ENCODE measurements at regions not wholly inside any gene's neighbourhood (a gene's known extent, or its start where the extent isn't known, plus 50 kb on each side); places are given as distances from the start of the nearest gene placed in this dataset.
A peak's percentile ranks its signal among the peaks of the same experiment; 100 is the strongest.

DNA sequence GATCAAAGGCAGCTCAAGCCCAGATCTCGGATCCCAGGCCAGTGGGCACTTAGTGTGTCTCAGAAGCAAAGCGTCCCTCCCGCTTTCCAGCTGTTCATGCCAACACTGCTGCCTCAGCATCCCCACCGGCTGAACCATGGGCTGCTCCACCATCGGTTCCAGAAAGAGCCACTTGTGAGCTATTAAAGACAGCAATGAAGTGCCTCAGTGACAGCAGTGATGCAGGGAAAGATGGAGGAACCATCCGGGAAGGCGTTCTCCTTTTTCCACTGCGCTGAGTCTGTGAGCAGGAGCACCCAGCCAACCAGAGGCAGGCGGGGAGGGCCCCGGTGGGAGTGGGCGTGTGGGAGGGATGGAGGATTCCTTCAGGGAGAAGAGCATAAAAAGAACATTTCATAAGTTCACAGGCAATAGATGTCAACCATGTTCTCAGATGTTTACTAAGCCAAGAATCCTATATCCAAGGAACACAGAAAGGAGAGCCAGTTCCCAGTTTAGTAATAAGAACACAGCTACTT lies 96.2 kb upstream of the MKI67 start:
- no peak for DNase-seq

DNA sequence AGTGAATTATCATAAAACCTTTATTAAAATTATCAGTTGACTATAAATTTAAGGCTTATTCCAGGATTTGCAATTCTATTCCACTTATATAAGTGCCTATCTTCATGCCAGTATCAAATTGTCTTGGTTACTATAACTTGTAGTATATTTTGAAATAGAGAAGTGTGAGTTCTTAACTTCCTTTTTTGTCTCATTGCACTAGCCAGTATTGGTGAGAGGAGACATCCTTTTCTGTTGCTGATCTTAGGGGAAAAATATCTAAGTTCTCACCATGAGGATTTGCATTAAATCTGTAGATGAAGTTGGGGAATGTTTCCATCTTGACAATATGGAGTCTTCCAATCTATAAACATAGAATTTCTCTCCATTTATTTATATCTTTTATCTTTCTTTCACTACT lies 104.2 kb upstream of the MKI67 start:
- DNase-seq: no peak

DNA sequence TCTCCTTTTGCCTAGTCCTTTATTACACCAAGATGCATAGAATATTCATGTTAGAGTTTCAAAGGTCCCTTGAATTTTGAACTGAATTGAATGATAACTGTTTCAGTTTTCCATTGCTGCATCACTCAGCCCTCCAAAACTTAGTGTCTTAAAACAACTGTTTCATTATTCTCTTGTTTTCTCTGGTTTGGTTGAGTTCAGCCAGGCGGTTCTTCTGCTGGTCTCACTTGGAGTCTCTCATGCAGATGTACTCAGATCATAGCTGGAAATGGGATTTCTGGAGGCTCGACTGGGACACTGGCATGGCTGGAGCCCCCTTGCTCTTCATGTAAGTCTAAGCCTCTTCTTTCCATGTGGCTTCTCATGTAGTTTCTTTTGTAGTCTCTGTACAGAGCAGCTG lies 107.2 kb upstream of the MKI67 start:
- DNase-seq: no peak

DNA sequence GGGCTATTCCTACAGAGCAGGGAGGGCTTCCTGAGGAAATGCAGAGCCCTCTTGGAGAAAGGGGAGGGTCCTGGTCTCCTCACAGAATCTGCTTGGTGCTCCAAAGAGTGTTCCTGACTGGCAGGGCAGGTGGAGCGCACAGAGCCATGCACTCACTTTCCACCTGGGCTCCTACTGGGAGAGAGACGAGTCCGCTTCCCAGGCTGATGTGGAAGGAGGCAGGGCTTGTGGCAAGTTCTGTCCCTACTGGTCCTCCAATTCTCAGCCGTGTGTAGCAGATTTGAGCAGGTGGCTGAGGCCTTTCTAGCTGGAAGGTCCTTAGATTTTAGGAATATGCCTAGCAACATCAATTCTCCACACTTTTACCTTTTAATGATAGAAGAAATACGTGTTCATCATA lies 111.5 kb upstream of the MKI67 start:
- DNase-seq: no peak

DNA sequence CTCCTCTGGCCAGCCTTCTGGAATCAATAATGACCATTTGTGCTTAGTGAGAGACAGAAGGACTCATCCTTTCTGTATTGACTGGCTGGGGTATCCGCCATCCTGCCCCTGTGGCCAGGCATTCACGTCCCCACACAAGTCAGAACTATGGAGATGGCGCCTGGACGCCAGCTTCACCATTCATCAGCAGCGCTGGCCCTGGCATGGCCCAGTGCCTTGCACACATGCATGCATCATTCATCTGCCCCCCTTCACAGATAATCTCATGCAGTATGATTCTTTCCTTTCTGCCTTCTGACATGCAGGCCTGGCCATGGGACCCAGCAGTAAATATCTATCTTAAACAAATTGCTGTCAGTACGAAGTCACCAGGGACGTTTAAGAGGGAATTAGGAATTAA lies 114.8 kb upstream of the MKI67 start:
- DNase-seq: no peak

DNA sequence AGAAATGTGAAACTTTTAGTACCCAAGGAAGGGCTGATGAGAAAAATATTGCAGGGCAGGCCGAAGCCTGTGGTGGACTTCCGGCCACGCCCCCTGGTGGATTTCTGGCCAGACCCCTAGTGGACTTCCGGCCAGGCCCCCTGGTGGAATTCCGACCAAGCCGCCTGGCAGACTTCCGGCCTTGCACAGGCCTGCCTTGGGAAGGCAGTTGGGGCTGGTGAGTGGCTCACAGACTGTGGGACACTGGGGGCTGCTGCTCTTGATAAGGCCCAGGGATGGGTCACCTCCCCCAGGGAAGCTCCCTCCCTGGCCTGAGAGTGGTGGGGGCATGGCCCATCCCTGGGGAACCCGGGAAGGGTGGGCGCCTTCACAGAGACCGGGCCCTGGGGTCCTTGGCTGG lies 116.4 kb upstream of the MKI67 start:
- DNase-seq: no peak

DNA sequence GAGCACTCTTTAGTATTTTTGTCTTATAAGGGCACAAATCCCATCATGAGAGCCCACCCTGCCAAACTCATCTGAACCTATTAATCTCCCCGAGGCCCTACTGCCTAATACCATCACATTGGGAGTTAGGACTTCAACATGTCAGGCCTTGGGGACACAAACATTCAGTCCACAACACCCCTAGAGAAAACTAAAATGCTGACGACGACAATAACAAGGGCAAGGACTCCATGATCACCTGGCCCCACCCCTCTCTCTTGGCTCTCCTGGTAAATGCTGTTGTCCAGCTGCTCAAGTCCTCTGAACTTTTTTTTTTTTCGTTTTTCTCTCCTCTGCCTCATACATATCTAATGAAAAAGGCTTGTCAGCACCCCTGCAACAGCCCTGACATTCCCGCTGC lies 118.8 kb upstream of the MKI67 start:
- DNase-seq: no peak

DNA sequence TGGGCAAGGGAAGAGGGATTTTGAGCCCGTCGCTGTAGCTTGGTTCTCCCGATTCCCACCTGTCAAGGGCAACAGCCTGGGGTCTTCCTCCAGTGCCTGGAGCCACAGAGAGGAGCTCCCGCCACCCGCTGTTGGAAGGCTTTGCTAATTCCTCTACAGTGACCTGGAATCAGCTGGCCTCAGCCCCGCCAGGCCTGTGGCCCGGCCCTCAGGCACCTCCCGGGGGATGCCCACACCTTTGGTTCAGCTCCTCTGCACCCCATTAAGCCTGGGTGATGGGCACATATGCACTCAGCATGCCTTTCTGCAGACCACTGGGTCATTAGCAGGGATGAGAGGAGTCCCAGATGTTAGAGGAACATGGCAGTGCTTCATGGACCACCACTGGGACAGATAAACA lies 121.4 kb upstream of the MKI67 start:
- DNase-seq: no peak

DNA sequence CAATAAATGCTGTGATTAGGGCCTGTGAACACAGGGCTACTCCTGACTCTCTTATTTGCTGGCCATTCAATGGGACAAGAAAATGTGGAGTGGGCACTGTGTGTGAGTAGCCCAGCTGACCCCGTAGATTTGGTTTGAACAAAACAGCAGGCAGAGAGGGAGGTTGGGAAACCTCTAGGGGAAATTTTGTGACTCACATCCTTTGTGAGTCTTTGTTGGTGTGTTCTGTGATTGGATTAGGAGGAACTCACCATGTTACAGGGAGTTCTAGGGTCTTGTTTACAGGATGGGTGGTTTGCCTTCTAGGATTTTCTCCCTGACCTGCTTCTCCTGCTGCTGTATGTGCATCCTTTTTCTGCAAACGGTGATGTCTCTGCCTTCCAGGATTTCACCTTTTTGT lies 128.3 kb upstream of the MKI67 start:
- DNase-seq: no peak

DNA sequence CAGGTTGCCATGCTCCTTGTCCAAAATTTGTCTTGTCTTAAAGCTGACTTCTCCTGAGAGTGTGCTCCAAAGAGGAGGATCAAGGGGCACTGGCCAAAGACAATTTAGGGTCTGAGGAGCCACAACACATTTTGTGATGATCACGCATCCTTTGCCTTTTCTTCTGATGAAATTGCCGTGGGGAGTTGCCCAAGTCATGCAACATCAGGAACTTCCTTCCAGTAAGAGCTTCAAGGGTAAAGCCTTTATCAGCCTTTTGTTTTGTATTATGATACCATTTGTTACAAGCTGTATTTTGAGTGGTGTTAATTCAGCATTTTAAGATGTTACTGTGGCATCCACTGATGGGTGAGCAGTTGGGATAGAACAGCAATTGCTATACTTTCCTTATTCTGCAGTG lies 131.2 kb upstream of the MKI67 start:
- no peak for DNase-seq

DNA sequence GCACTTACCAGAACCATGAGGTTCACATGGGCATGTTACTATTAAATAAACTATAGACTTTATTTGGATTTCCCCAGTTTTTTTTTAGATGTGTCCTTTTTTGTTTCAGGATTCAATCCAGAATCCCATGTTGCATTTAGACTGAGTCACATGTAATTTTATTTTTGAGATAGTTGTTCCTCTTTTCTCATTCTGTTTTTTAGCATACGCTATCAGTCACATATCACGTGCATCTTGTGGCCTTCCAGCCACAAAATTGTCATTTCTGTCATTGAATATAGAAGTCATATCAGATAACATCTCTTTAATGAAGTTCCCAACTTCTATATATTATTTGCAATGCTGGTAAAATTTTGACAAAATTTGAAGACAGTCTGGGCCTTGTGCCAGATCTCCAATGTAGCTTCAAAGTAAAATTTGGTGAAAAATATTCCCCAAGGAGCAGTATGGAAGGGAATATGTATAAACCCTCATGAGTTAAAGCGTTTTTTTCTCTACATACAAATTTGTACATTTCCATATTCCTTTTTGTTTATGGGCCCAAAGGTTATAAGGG lies 132.3 kb upstream of the MKI67 start:
- no peak for DNase-seq

DNA sequence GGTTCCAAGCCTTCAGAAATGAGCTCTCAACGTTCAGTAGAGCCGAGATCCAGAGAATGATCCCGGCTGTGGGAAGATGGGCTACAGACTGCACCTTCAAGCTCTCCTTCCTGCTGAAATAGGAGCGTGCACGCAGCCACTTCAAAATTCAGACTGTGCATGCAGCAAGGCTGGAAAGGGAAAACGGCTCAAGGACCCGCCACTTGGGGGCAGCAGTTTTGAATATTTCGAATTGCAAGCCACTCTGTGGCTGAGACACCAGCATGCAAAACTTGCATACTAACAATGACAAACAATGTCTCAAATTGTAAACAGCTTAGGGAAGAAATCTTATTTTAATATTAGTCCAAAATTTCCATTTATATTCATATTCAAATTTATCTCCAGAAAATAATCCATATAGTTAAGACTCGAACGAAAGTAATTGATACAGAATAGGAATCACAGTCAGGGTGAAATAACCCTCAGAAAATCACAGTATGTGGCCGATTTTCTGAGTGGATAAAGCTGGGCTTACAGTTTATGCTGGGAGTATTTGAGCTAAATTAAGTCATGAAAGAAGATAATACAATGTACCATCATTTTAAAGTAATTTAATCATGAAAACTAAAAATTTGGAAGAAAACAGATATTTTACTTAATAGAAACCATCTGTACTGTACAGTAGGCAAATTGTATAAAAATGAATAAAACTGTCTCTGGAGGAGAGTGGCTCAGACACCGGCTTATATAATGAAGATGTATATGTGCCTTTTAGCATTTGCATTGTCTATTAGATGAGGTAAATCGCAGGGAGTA lies 137.9 kb upstream of the MKI67 start:
- DNase-seq: no peak

DNA sequence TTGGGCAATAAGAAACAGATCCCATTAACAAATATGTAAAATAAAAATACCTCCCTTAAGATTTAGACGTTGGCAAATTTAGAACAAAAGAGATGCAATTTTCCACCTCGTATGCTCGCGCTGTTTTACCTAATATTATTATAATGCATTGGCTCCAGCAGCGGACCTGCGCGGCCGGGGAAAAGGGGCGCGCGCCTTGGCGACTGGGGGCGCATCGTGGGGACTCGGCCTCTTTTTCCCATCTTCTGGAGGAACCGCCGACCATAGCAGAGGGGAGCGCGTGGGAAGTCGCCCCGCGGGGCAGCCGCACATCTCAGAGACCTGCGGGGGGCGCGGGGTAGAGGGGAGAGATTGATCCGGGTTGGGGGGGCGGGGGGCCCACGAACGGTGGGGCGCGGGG lies 139.4 kb upstream of the MKI67 start:
- DNase-seq: no peak

DNA sequence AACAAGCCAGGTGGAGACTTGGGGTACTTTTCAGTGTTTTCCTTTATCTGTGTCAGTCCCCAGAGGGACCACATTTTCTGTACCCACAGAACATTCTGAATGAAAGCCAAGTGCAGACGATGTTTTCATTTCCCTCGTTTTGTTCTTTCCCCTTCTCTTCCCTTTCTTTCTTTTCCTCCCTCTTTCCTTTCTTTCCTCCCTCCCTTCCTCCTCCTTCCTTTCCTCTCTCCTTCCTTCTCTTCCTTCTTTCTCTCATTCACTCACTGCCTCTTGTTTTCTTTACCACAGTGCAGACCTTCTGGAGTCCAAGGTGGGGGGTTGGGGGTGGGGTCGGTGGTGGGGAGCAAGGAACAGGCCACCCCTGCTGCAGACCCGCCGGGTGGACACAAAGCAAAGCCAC lies 141.4 kb upstream of the MKI67 start:
- DNase-seq: no peak

DNA sequence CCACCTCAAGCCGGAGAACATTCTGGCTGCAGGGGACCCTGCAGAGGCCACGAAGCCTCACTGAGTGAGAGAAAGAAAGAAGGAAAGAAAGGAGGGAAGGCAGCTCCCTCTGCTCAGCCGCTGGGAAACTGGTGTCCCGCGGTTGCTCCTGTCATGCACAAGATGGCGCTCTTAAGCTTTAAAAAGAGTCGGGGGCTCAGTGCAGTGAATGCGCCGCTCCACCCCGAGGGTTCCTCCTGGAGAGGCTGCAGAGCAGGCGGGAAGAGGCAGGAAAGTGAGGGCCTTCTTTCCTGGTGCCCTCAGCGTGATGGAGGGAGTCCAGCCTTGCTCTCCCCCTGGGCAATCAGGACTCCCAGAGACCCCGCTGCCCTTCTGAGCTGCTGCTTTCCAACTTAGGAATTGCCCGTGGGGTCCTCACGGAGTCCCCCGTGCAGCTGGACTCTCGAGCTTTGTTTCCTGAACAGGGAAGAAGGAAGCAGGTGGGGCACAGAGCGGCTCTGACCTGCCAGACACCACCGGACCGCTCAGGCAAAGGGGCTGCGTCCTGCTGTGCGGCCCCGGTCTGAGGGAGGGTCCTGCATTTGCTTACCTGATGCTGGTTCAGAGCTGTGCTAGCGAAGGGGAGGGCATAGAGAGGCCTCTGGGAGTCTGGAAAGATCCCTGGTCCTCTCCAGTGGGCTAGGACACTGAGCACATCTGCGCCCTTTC lies 141.9 kb upstream of the MKI67 start:
- peak; percentile 18 for DNase-seq

DNA sequence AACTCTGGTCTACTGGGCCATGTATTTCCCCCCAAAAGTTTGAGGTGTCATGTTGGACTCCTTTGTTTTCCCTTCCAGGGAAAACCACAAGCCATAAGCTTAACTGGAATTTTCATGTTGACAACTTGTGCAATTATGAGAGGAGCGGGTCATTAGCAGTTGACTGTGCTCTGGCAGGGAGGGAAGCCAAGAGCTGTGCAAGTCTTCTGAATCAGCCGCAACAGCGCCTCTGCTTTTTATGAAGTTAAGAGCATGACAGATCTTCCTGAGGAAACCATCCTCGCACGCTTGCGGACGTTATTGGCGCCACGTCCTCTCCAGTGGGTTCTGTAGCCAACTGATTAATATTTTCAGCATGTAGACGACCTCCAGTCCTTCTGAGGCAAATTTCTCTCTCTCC lies 148.7 kb upstream of the MKI67 start:
- no peak for DNase-seq

DNA sequence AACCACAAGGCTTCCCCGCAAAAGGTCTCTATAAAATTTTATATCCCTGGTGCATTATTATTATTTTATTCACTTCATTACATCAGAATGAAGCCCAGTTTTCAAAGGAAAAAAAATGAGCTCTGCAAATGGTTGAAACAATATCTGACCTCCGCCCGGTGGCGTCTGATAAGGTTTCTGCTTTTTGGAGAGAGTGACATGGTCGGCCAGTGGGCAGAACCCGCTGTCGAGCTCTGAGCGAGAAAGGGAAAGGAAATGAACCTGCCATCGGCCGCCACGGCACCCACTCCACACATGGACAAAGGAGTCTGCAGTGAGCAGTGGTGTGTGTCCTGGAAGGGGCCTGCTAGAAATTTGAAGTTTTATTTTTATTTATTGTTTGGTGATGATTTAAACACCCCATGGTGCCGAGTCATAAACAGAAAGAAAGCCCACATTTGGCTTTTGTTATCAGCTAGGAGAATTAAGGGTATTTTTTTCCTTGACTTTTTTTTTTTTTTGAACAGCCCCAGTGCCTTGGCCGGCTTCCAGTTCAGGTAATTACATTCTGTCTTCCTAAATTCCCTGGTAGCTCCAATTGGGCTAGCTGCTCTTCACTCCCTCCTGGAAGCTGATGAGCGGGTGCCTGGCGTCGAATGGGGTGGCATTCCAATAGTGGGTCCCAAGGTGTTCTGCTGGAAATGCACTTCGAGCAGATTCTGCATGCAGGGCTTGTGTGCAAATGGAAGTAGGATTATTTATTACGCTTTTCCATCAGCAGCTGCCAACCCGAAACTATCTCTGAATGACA lies 149.4 kb upstream of the MKI67 start:
- no peak for DNase-seq

DNA sequence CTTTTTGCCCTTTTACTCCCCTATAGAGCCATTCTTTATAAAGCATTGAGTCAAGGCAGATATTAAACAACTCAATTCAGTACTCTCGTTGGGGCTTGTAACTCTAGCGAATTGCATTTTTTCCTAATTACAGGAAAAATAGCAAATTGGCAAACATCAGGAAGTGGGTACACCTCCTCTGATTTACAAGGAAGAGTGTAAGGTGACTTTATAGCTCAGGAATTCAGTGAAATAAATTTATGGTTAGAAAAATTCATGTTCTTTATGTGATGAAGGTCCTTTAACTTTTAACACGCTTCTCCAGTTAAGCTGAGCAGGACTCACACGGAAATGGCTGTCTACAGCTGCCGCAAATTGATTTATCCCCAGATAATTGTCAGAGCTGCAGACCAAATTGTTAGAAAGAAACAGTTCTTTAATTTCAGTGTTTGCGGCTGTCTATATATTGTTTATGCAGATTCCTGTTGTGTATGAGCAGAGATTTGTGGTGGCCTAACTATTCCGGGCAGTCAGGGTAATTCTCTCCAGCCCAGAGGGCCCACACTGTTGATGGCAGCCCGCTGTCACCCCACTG lies 151.1 kb upstream of the MKI67 start:
- no peak for DNase-seq

DNA sequence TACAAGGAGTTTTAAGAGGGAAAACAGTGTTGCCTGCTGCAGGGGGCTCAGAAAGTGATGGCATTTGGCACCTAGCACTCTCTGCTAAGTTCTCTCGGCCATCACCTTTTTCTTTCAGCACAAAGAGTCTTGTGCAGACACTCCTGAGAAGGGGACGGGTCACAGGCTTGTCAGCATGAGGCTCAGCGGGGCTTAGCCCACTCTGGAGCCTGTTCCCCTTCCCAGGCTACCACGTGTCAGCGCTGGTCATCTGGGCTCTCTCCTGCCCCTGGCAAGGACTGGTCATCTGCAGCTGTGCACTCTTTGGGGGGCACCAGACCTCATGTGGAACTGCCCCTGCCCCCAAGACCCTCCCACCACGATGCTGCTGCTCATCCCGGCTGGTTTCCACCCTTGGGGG lies 152.1 kb upstream of the MKI67 start:
- no peak for DNase-seq

DNA sequence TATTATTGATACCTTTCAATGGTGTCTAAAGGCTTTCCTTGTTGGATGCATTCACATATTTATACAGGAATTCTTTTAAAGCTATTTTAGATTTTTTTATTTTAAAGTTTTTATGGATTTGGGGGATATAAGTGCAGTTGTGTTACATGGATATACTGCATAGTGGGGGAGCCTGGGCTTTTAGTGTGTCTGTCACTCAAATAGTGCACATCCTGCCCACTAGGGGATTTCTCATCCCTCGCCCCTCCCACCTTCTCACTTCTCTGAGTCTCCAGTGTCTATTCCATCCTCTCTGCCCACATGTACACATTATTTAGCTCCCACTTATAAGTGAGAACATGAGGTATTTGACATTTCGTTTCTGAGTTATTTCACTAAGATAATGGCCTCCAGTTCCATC lies 154.0 kb upstream of the MKI67 start:
- DNase-seq: no peak

DNA sequence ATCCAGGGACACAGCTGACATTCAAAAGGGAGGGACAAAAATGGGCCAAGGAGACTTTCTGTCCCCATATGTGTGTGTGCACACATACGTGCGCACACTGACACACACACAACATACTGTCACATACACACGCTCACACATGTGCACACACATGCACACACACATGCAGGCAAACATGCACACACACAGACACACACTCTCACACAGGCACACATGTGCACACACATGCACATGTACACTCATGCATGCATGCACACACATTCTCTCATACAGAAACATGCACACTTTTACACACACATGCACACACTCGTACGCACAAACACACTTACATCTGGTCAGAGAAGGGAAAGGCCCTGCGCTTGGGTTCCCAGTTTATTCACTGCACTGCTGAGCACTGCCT lies 155.1 kb upstream of the MKI67 start:
- no peak for DNase-seq

DNA sequence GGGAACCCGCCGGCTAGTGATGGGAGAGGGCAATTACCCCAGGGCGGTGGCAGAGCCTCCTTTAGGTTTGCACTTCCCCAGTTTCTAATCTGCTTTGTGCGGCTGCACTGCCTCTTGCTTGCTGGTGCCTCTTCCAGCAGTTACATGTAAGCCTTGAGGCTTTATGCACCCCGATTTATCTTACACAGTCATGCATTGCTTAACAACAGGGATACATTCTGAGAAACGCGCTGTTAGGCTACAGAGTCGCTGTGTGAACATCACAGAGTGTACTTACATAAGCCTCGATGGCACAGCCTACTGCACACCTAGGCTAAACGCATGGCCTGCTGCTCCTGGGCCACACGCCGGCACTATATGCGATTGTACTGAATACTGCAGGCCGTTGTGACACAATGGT lies 155.6 kb upstream of the MKI67 start:
- no peak for DNase-seq

DNA sequence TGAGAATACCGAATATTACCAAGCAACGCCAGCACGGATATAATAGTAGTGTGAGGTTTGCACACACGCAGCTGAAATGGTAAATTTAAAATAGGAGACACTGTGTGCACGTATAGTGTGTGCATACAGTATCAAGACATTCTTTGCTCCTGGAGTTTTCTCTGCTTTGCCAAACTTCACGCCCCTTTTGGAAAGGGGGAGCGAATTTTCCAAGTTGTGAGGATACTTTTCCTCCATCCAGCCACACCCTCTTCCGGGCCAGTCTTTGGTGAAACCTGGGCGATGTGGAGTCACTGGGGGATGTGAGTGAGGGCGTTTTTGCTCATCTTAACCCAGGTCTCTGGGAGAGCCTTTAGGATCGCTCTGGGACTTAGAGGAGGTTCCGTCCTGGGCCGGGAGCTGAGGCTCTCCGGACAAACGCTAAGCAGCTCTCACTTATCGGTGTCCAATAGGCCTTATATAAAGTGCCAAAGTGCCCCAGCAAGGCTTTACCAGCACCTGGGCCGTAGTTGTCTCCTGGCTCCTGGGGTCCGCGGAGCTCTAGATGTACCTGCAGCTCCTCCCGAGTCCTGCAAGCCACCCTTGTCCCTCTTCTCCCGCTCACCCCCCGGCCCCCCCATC lies 160.0 kb upstream of the MKI67 start:
- DNase-seq: no peak

Measured in GDM1 (cell line).